ENCODE measurements at regions not wholly inside any gene's neighbourhood (a gene's known extent, or its start where the extent isn't known, plus 50 kb on each side); places are given as distances from the start of the nearest gene placed in this dataset.
"Not testable (repeated sequence)": the region's sequence is repeated elsewhere in the genome, so short reads cannot be mapped to it uniquely, and the experiment has no call there.

DNA sequence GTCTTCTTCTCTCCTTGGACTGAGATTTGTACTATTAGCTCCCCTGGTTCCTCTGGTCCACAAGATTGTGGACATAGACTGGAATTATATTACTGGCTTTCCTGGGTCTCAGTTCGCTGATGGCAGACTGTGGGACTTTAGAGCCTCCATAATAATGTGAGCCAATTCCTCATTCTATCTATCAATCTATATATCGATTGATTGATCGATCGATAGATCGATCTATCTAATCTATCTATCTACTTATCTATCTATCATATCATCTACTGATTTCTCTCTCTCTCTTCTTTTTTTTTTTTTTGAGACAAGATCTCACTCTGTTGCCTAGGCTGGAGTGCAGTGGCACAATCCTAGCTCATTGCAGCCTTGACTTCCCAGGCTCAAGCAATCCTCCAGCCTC is 51.5 kb upstream of the DDR1 start:
- no peak for DNase-seq (ENCODE audit: low read depth in 2 of 2)

- no peak for DNase-seq (ENCODE audit: low read depth in 2 of 2)
These were observed 53.9 kb upstream of the DDR1 start for GRCh38 chr6:30830438-30830837.

DNA sequence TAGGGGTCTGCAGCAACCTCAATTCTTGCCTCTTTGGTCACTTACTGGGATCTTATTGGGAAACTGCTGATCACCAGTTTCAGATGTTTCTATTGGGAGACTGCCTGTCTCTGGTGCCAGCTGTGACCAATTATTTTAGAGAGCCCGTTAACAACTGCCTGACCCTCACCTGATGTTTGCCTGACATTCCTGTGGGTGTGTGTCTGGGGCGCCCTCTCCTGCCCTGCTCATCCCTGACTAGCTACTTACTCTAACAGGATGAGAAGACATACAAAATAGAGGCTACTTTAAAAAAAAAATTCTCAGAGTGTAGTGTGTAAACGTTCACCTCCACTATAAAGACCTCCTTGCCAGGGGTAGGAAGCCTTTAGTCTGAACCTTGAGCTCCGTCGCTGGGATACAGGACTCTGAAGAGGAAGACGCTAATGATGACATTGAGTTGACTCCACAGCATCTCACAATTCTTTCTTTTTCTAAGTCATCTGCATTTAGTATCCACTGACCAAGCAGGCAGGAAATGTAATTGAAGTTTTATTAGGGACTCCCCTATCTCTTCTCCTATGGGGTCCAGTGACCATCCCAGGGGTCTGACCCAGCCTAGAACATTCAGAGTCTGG is 54.6 kb upstream of the DDR1 start:
- DNase-seq (ENCODE audit: low read depth in 2 of 2), result no peak

DNA sequence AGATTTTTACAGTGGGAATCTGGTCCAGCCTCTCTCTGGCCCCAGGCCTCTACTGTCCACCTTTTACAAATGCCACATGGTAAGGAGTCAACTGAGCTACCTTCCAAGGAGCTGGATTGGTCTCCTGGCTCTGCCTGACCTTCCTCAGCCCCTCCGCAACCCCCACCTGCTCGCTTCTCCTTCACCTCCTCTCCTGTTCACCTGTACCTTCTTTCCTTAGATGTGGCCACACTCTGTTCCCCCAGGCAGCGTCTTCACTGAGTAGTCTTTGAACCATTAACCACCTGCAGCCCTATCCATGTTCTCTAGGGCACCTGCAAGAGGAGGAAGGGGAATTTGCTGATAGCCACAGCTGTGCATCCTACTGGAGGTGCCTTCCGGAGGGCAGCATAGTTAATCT is 55.3 kb upstream of the DDR1 start:
- no peak for DNase-seq (ENCODE audit: low read depth in 2 of 2)

DNA sequence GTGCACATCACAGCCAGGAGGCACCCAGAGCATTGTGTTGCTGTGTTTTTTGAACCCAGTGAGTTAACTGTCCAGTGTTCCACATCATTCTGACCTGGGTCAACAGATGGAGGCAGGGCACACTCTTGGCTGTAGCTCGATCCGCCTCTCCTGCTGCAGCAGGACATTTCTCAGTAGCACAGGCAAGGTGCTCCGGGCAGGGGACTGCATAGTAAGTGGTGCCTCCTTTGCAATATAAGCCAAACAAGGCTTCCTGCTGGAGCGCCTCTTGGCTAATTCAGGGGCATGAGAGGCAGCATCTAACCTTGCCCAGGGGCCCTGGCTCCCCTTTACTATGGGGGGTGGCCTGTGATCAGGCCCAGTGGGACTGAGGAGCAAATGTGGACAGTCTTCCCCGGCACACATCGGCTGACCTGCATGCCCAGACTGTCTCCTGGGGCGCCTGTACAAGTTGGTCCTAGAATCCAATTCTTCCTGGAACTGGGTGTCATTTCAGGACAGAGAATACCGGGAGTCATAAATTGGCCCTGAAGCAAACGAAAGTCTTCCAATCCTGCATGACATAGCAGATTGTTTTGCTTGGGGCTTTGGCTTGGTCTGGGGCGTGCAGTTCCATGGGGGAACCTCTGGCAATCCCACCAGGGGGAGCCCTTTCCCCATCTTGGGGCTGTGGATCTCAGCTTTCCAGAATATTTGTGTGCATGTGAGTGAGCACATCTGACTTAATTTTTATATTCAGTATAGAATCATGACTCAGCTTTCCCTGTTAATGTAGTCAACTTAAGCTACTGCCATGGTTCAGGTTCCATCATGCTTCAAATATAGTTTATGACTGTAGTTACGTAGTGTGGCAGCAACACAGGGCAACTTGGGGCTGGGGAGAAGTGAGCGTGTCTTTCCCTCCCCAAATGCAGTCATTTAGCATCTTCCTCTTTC is 56.0 kb upstream of the DDR1 start:
- peak; percentile 79 to 80 for DNase-seq (ENCODE audit: low read depth in 2 of 2)

DNA sequence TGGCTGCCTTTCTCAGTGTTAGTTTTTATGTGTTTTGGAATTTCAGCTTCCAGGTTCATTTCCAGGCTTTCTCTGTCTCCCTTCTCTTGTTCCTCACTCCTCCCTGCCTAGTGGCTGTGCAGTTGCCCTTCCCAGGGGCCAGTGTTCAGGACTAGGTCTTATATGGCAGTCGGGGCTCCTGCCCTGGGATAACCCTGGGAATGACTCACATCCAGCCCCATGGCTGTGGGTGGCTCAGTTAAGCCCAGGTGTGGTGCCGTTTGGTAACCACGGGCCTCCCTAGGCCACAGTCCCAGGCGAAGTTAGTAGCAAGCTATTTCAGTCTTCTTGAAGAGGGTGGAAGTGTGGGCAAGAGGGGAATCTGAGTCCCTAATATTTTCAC is 57.4 kb upstream of the DDR1 start:
- no peak for DNase-seq (ENCODE audit: low read depth in 2 of 2)

DNA sequence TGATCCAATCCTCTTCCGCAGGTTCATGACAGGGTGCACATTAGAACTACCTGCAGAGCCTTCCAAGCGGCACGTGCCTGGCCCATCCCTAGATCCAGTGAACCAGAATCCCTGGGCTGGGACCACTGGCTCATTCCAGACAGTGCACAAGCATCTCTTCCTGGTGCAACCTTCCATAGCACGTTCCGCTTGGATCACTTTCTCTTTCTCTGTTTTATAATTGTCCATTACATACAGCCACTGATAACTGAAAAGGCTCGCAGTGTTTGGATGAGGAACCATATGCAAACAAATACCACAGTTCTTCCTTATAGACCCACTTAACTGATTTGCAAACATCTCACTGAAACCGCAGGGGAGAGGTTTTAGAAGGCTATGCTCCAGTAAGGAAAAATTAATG is 59.6 kb upstream of the DDR1 start:
- no peak for DNase-seq (ENCODE audit: low read depth in 2 of 2)

DNA sequence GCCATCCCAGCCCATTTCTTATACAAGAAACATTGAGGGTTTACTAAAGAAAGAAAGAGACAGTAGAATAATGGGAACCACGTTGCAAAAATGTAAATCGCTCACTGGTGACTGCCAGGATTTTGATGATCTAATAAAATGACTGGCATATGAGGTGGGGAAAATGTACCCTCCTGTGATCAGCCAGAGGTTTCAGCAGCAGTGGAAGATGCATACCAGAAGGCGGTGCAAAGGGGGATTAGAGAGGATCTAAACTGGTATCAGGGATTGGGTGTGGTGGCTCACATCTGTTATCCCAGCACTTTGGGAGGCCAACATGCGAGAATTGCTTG is 60.8 kb upstream of the DDR1 start:
- no peak for DNase-seq (ENCODE audit: low read depth in 2 of 2)

GRCh38 chr6:30821862-30822784 is 62.2 kb upstream of the DDR1 start:
- DNase-seq (ENCODE audit: low read depth in 2 of 2), result no peak

- peak in 1 of 2 experiments; percentile 38 for DNase-seq (ENCODE audit: low read depth in 2 of 2)
These were observed 64.1 kb upstream of the DDR1 start for GRCh38 chr6:30820193-30820592.

DNA sequence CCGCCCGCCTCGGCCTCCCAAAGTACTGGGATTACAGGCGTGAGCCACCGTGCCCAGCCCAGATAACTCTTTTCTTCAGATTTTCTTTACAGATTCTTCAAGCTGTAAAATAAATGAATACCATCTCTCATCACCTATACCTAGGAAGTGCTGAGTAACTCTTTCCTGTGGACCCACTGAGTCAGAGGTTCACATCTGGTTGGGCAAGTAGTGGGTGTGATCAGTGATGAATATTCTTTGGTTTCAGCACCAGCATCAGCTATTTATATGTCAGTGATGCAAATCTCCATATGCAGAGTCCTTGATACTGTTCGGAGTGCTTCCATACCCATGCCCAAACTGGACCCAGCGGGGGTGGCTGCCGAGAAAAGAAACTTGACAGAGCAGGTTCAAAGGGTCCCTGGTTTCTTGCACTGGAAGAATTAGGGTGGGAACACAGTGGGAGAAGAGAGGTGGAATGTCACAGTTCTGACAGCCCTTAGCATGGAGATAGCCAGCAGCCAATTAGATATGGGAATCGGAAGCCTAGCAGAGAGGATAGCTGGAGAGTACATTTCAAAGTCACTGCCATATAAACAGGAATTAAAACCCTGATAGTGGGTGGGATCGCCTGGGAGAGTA is 64.9 kb upstream of the DDR1 start:
- no peak for DNase-seq (ENCODE audit: low read depth in 2 of 2)

DNA sequence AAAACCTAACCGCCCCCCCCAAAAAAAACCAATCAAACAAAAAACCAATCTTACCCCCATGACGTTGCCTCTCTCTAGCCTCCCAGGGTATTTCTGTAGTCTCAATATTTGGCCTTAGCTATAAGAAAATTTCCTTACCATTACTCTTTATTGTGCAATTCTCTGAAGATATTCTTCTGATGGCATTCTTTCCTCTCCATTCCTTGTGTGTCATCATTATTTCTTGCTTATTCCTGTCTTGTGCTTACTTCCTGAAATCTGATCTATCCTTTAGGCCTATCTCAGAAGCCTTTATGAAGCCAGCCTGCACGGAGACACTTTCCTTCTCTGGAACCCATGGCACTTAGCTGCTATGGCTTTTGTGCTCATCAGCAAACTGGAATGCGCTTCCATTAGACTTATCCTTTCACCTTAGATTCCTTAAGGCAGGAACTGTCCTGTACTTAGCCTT is 65.9 kb upstream of the DDR1 start:
- DNase-seq (ENCODE audit: low read depth in 2 of 2), result peak; percentile 85 to 86

GRCh38 chr6:30816791-30817739 is 67.3 kb upstream of the DDR1 start:
- no peak for DNase-seq (ENCODE audit: low read depth in 2 of 2)

DNA sequence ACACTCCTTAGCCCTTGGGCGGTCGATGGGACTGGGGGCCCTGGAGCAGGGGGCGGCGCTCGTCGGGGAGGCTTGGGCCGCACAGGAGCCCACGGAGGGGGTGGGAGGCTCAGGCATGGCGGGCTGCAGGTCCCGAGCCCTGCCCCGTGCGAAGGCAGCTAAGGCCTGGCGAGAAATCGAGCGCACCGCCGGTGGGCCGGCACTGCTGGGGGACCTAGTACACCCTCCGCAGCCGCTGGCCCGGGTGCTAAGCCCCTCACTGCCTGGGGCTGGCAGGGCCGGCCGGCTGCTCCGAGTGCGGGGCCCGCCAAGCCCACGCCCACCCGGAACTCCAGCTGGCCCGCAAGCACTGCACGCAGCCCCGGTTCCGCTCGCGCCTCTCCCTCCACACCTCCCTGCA is 68.0 kb upstream of the DDR1 start:
- DNase-seq (ENCODE audit: low read depth in 2 of 2), result not testable (repeated sequence)

GRCh38 chr6:30815041-30815742 is 69.1 kb upstream of the DDR1 start:
- not testable (repeated sequence) for DNase-seq (ENCODE audit: low read depth in 2 of 2)

DNA sequence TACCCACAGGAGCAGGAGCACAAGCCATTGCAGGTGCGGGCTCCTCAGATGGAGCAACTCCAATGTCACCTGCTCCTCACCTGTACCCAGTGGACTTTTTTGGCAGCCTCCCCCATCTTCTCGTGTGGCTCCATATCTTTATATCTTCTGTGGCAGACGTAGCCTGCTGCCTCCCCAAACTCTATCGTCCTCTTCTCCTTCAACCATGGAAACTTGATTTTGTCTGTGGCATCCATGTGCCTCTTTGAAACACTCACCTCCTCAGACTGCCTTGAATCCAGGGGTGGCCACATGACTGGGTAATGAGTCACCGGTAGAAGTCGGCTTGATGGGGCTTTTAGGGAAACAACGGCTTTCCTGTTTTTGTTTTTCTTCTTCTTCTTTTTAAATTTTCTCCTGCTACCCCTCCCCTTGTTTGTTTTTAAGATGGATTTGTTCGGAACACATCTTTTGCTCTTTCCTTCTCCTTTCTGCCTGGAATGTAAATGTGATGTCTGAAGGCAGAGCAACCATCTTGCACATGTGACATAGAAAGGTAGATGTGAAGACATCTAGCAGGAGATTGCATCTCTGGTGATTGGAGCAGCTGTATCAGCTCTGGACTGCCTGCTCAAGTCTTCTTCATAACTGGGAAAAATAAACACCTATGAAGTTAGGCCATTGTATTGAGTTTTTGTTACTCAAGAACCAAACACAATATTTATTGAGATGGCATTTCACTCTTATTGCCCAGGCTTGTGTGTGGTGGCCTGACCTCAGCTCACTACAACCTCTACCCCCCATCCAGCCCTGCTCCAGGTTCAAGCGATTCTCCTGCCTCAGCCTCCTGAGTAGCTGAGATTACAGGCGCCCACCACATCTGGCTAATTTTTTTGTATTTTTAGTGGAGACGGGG is 69.9 kb upstream of the DDR1 start:
- no peak for DNase-seq (ENCODE audit: low read depth in 2 of 2)

DNA sequence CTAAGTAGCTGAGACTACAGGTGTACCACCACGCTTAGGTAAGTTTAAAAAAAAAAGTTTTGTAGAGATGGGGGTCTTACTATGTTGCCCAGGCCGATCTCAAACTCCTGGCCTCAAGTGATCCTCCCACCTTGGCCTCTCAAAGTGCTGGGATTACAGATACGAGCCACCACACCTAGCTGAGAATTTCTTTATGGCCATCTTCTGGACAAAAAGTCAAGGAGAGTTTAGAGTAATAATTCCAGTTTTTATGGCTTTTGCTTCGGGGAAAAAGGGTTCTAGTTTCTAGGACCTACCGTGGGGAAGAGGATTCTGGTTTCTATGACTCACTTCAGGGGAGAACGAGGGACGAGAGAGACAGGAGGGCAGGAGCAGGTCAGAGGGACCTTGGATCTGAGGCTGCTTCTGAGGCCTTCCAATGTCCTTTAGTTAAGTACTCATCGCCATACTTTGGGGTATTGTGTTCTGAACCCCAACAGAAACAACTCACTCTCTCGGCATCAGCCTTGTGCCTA is 69.3 kb upstream of the IER3 start:
- no peak for DNase-seq (ENCODE audit: low read depth in 2 of 2)

GRCh38 chr6:30810813-30811339 is 66.5 kb upstream of the IER3 start:
- DNase-seq (ENCODE audit: low read depth in 2 of 2), result no peak
